Putamen (tissue), 1 donor: ENCODE measurements at regions not wholly inside any gene's neighbourhood (a gene's known extent, or its start where the extent isn't known, plus 50 kb on each side); places are given as distances from the start of the nearest gene placed in this dataset.

Source experiments
- DNase-seq: peaks from one replicate; pipeline ENCODE4 v3.0.0-alpha.2; 2016; ENCODE audit warnings: low spot score

- peak; percentile 7 for DNase-seq
Observed at GRCh38 chr12:102781117-102781516, 135.9 kb downstream of the PAH start.

DNA sequence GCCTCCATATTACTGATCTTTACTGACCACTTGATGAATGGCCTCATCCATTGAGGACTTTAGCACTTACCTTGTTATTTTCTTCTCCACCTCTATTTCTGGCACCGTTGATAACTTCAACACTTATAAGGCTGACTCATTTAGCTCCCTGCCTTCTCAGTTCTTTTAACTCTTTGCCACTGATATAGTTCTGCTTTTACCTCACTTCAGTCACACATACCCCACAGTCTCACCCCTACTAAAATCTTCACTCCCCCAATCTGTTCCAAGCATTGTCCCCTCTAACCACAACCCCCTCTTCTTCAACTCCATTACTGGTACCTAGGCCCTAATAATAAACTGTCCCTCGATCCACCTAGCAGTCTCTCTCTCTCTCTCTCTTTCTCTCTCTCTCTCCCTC lies 141.0 kb downstream of the PAH start:
- no peak for DNase-seq

GRCh38 chr12:102769323-102769916 lies 147.6 kb downstream of the PAH start:
- peak; percentile 45 for DNase-seq

DNA sequence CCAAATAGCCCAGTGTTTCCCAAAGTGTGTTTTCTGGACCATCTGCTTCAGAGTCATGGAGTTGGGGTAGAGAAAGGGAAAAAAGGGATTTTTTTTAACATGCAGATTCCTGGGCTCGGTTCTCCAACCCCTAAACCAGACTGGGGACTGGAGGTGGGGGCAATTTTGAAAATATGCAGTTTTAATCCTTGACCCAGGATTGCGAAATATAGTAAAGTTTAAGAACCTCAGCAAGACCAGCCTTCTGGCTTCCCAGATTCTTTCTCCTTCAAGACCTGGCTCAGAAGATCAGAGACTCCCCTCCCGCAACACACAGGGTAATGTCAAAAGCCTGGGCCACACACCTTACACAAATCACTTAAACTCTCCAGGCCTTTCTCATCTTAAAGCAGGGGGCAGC lies 150.1 kb downstream of the PAH start:
- no peak for DNase-seq

DNA sequence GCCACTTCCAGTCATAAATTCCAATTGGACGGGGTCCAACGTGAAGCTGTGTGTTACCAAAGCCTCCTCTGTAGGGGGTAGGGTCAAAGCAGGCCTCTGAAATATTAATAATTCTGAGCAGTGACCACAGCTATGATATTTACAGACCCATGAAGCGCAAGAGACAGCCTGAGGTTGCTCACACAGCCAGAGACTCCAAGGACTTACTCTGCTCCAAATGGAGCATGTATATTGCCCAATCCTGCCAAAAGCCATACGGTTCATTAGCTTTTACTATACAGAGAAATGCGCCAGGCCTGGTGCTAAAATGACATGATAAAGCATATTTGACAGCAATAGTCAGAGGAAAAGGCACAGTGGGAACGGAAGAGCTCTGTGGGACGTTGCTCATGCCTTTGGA lies 151.3 kb downstream of the PAH start:
- no peak for DNase-seq

- no peak for DNase-seq
Observed at GRCh38 chr12:102763471-102763870, 153.6 kb downstream of the PAH start.

- DNase-seq, result no peak
Observed at GRCh38 chr12:102763061-102763460, 154.0 kb downstream of the PAH start.

- no peak for DNase-seq
Observed at GRCh38 chr12:102760322-102760721, 156.7 kb downstream of the PAH start.

- no peak for DNase-seq
Observed at GRCh38 chr12:102759466-102759865, 157.6 kb downstream of the PAH start.

- DNase-seq, result no peak
Observed at GRCh38 chr12:102757882-102758226, 159.2 kb downstream of the PAH start.

- DNase-seq, result no peak
Observed at GRCh38 chr12:102757154-102757881, 159.7 kb downstream of the PAH start.

DNA sequence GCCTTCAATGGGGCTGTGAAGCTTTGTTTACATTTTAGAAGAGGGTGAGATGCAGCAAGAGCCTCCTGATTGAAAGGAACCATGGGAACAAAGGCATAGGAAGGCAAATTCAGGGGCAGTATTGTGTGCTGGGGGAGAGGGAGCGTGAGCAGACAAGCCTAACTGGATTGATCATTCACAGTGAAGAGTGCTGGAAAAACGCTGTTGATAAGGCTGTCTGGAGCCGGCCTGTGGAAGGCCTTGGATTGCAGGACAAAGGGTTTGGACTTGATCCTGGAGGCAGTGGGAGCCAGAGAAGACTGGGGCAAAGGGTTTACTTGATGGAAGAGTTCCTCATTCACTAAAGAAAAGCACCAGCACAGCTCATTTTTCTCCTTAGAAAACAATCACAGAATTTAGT lies 160.5 kb downstream of the PAH start:
- DNase-seq, result no peak

- DNase-seq, result no peak
Observed at GRCh38 chr12:102755266-102755665, 161.8 kb downstream of the PAH start.

- DNase-seq, result no peak
Observed at GRCh38 chr12:102753802-102754201, 163.2 kb downstream of the PAH start.

- DNase-seq, result no peak
Observed at GRCh38 chr12:102748704-102749103, 168.3 kb downstream of the PAH start.

GRCh38 chr12:102746963-102747362 lies 170.1 kb downstream of the PAH start:
- DNase-seq, result no peak

- no peak for DNase-seq
Observed at GRCh38 chr12:102745971-102746600, 171.0 kb downstream of the PAH start.

- no peak for DNase-seq
Observed at GRCh38 chr12:102741196-102741595, 175.8 kb downstream of the PAH start.

GRCh38 chr12:102740141-102740955 lies 176.7 kb downstream of the PAH start:
- peak; percentile 3 for DNase-seq

DNA sequence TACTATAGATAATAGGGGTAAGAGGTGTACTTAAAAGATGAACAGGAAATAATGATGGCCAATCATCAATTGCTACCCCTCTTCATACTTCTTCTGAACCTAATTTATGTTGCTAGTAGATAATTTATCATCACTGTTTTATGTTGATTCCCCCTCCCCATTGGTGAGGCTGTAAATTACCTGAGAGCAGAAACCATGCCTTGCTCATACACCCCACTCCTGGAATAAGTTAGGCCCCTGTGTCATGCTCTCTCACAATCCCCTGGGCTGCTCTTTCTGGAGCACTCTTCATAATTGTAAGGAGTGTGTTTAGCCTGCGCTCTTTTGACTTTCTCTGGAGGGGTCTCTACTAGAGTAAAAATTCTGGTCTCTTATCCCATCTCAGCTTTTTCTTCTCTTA lies 180.7 kb downstream of the PAH start:
- no peak for DNase-seq

DNA sequence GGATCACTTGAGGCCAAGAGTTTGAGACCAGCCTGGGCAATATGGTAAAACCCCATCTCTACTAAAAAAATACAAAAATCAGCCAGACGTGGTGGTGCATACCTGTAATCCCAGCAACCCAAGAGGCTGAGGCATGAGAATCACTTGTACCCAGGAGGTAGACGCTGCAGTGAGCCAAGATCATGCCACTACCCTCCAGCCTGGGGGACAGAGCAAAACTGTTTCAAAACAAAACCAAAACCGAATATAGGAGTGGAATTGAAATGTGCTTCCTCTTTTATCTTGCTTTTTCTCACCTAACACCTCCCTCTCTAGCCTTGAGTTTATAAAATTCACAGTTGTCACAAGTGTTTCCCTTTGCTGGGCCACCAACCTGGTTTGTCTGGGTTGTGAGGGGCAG lies 181.9 kb downstream of the PAH start:
- DNase-seq, result no peak

DNA sequence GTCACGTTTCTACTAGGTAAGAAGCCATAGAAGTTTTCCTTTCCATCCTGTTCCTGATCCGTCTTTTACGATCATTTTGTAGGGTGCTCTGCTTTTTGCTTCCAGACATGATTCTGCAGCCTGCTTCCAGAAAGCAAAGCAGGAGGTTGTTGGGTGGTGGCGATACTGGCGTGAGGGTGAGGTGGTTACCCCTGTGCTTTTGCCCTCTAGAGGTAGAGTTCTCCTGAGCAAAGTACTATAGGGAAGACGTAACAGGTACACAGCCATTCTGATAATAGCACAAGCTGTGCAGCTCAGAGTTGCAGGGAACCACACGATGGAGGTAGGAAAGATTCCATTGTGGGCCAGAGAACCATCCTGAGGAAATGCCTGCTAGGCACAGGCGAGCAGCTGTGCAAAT lies 186.0 kb downstream of the PAH start:
- no peak for DNase-seq
